ENCODE measurements at regions not wholly inside any gene's neighbourhood (a gene's known extent, or its start where the extent isn't known, plus 50 kb on each side); places are given as distances from the start of the nearest gene placed in this dataset.

GRCh38 chr1:217027403-217028080 is 304.3 kb upstream of the ESRRG start:
- H3K4me3 Mint-ChIP-seq (ENCODE audit: unreplicated experiment): no peak overlapping the region
- no peak for FAIRE-seq

GRCh38 chr1:217026531-217026930 is 303.3 kb upstream of the ESRRG start:
- Histone ChIP-seq H3K36me3 (ENCODE audit: insufficient read depth, low read length) (no peaks in the 10 kb centered on the region), H3K4me3 (ENCODE audit: insufficient read depth, low read depth, low read length) (no peak overlapping the region), H3K9ac (ENCODE audit: low read length) (no peak overlapping the region), H3K27me3 (ENCODE audit: insufficient read depth, low read length) (no peaks in the 10 kb centered on the region), H2AFZ (ENCODE audit: low read depth, low read length) (no peak overlapping the region), H3K79me2 (ENCODE audit: insufficient read depth, low read length) (no peaks in the 10 kb centered on the region), H4K20me1 (ENCODE audit: insufficient read depth, low read length) (no peaks in the 10 kb centered on the region), H3K4me1 (ENCODE audit: insufficient read depth, low read length) (peaks cover 16% of the 10 kb centered on the region), H3K27ac (ENCODE audit: low read depth, low read length) (no peak overlapping the region), H3K9me3 (ENCODE audit: insufficient read depth, low read depth, low read length) (no peaks in the 10 kb centered on the region), H3K4me2 (ENCODE audit: low read length) (no peak overlapping the region)
- H3K27me3 Mint-ChIP-seq (ENCODE audit: low read depth, unreplicated experiment): no peaks in the 10 kb centered on the region
- no peaks in the 10 kb centered on the region for H3K9me3 Mint-ChIP-seq (ENCODE audit: unreplicated experiment)
- FAIRE-seq: no peak
- no peaks in the 10 kb centered on the region for H3K36me3 Mint-ChIP-seq (ENCODE audit: low read depth, unreplicated experiment)
- H3K4me1 Mint-ChIP-seq (ENCODE audit: low read depth, unreplicated experiment): peaks cover 19% of the 10 kb centered on the region
- no peak overlapping the region for H3K27ac Mint-ChIP-seq (ENCODE audit: unreplicated experiment)
- no peak overlapping the region for H3K4me3 Mint-ChIP-seq (ENCODE audit: unreplicated experiment)
- peak; percentile 19 for DNase-seq (ENCODE audit: low read depth)
- TF ChIP-seq CTCF (IDR thresholded peaks at IDR 0.05; ENCODE audit: insufficient read depth, low read depth, low read length) (no peak), EZH2 (IDR thresholded peaks at IDR 0.05; ENCODE audit: insufficient read depth, low read length) (no peak)

More at GRCh38 chr1:217027403-217028080, 304.3 kb upstream of the ESRRG start:
- H3K4me2 ChIP-seq (ENCODE audit: low read length): no peak overlapping the region
- peaks cover 16% of the 10 kb centered on the region for H3K4me1 ChIP-seq (ENCODE audit: insufficient read depth, low read length)
- Mint-ChIP-seq H3K36me3 (ENCODE audit: low read depth, unreplicated experiment) (no peaks in the 10 kb centered on the region), H3K4me1 (ENCODE audit: low read depth, unreplicated experiment) (peaks cover 19% of the 10 kb centered on the region), H3K9me3 (ENCODE audit: unreplicated experiment) (no peaks in the 10 kb centered on the region), H3K27ac (ENCODE audit: unreplicated experiment) (no peak overlapping the region), H3K27me3 (ENCODE audit: low read depth, unreplicated experiment) (no peaks in the 10 kb centered on the region)
- no peak for DNase-seq (ENCODE audit: low read depth)
- H3K36me3 ChIP-seq (ENCODE audit: insufficient read depth, low read length): no peaks in the 10 kb centered on the region
- TF ChIP-seq CTCF (IDR thresholded peaks at IDR 0.05; ENCODE audit: insufficient read depth, low read depth, low read length) (no peak), EZH2 (IDR thresholded peaks at IDR 0.05; ENCODE audit: insufficient read depth, low read length) (no peak)
- no peaks in the 10 kb centered on the region for H4K20me1 ChIP-seq (ENCODE audit: insufficient read depth, low read length)
- no peaks in the 10 kb centered on the region for H3K27me3 ChIP-seq (ENCODE audit: insufficient read depth, low read length)
- H3K27ac ChIP-seq (ENCODE audit: low read depth, low read length): no peak overlapping the region
- no peak overlapping the region for H2AFZ ChIP-seq (ENCODE audit: low read depth, low read length)
- no peaks in the 10 kb centered on the region for H3K79me2 ChIP-seq (ENCODE audit: insufficient read depth, low read length)
- no peaks in the 10 kb centered on the region for H3K9me3 ChIP-seq (ENCODE audit: insufficient read depth, low read depth, low read length)
- no peak overlapping the region for H3K4me3 ChIP-seq (ENCODE audit: insufficient read depth, low read depth, low read length)
- H3K9ac ChIP-seq (ENCODE audit: low read length): no peak overlapping the region

GRCh38 chr1:217025381-217025780 is 302.2 kb upstream of the ESRRG start:
- Histone ChIP-seq H3K36me3 (ENCODE audit: insufficient read depth, low read length) (no peaks in the 10 kb centered on the region), H4K20me1 (ENCODE audit: insufficient read depth, low read length) (no peaks in the 10 kb centered on the region), H3K4me3 (ENCODE audit: insufficient read depth, low read depth, low read length) (no peak overlapping the region), H3K4me1 (ENCODE audit: insufficient read depth, low read length) (peaks cover 16% of the 10 kb centered on the region), H2AFZ (ENCODE audit: low read depth, low read length) (no peak overlapping the region), H3K9me3 (ENCODE audit: insufficient read depth, low read depth, low read length) (no peaks in the 10 kb centered on the region), H3K27me3 (ENCODE audit: insufficient read depth, low read length) (no peaks in the 10 kb centered on the region), H3K4me2 (ENCODE audit: low read length) (no peak overlapping the region), H3K79me2 (ENCODE audit: insufficient read depth, low read length) (no peaks in the 10 kb centered on the region), H3K27ac (ENCODE audit: low read depth, low read length) (no peak overlapping the region), H3K9ac (ENCODE audit: low read length) (no peak overlapping the region)
- H3K27ac Mint-ChIP-seq (ENCODE audit: unreplicated experiment): no peak overlapping the region
- DNase-seq (ENCODE audit: low read depth) (no peak), FAIRE-seq (no peak)
- peaks cover 19% of the 10 kb centered on the region for H3K4me1 Mint-ChIP-seq (ENCODE audit: low read depth, unreplicated experiment)
- no peaks in the 10 kb centered on the region for H3K9me3 Mint-ChIP-seq (ENCODE audit: unreplicated experiment)
- no peak overlapping the region for H3K4me3 Mint-ChIP-seq (ENCODE audit: unreplicated experiment)
- no peaks in the 10 kb centered on the region for H3K27me3 Mint-ChIP-seq (ENCODE audit: low read depth, unreplicated experiment)
- H3K36me3 Mint-ChIP-seq (ENCODE audit: low read depth, unreplicated experiment): no peaks in the 10 kb centered on the region
- TF ChIP-seq CTCF (IDR thresholded peaks at IDR 0.05; ENCODE audit: insufficient read depth, low read depth, low read length) (no peak), EZH2 (IDR thresholded peaks at IDR 0.05; ENCODE audit: insufficient read depth, low read length) (no peak)
